ENCODE measurements at regions not wholly inside any gene's neighbourhood (a gene's known extent, or its start where the extent isn't known, plus 50 kb on each side); places are given as distances from the start of the nearest gene placed in this dataset.
A peak's percentile ranks its signal among the peaks of the same experiment; 100 is the strongest.

GRCh38 chrX:117743469-117744251, 372.9 kb downstream of the KLHL13 start:
- Histone ChIP-seq H3K4me2 (ENCODE audit: low read length) (no peak overlapping the region), H3K4me3 (ENCODE audit: insufficient read depth, low read depth, low read length) (no peak overlapping the region), H3K9me3 (ENCODE audit: insufficient read depth, low read depth, low read length) (no peaks in the 10 kb centered on the region), H3K9ac (ENCODE audit: low read length) (no peak overlapping the region), H3K36me3 (ENCODE audit: insufficient read depth, low read length) (no peaks in the 10 kb centered on the region), H3K79me2 (ENCODE audit: insufficient read depth, low read length) (no peaks in the 10 kb centered on the region), H3K4me1 (ENCODE audit: insufficient read depth, low read length) (no peaks in the 10 kb centered on the region), H3K27ac (ENCODE audit: low read depth, low read length) (no peak overlapping the region), H4K20me1 (ENCODE audit: insufficient read depth, low read length) (no peaks in the 10 kb centered on the region), H2AFZ (ENCODE audit: low read depth, low read length) (no peak overlapping the region), H3K27me3 (ENCODE audit: insufficient read depth, low read length) (no peaks in the 10 kb centered on the region)
- DNase-seq (ENCODE audit: low read depth) (no peak), FAIRE-seq (peak; percentile 55)
- Mint-ChIP-seq H3K36me3 (ENCODE audit: low read depth, unreplicated experiment) (no peaks in the 10 kb centered on the region), H3K27me3 (ENCODE audit: low read depth, unreplicated experiment) (no peaks in the 10 kb centered on the region), H3K4me1 (ENCODE audit: low read depth, unreplicated experiment) (no peaks in the 10 kb centered on the region), H3K27ac (ENCODE audit: unreplicated experiment) (no peak overlapping the region), H3K9me3 (ENCODE audit: unreplicated experiment) (no peaks in the 10 kb centered on the region), H3K4me3 (ENCODE audit: unreplicated experiment) (no peak overlapping the region)
- TF ChIP-seq, protein P1, sequence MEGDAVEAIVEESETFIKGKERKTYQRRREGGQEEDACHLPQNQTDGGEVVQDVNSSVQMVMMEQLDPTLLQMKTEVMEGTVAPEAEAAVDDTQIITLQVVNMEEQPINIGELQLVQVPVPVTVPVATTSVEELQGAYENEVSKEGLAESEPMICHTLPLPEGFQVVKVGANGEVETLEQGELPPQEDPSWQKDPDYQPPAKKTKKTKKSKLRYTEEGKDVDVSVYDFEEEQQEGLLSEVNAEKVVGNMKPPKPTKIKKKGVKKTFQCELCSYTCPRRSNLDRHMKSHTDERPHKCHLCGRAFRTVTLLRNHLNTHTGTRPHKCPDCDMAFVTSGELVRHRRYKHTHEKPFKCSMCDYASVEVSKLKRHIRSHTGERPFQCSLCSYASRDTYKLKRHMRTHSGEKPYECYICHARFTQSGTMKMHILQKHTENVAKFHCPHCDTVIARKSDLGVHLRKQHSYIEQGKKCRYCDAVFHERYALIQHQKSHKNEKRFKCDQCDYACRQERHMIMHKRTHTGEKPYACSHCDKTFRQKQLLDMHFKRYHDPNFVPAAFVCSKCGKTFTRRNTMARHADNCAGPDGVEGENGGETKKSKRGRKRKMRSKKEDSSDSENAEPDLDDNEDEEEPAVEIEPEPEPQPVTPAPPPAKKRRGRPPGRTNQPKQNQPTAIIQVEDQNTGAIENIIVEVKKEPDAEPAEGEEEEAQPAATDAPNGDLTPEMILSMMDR (IDR thresholded peaks at IDR 0.05; ENCODE audit: insufficient read depth, low read depth, low read length) = no peak
- no peak for TF ChIP-seq EZH2 (IDR thresholded peaks at IDR 0.05; ENCODE audit: insufficient read depth, low read length)

DNA sequence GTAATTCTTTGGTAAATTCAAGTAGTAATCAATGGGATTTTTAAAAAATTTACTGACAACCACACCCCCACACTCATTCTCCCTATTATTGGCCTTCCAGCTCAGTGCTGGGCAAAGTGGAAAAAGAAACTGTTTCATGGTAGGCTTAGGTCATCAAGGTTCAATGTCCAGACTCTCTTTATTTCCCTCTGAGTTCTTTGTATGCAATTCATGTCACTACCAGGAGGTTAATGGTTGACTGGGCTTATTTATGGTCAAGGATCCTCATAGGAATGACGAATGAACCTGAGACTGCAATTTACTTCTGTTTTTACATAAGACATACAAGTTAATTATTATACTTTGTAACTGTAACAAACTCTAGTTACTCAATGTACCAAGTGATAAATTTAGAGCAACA, 403.2 kb downstream of the KLHL13 start:
- Mint-ChIP-seq H3K4me1 (ENCODE audit: low read depth, unreplicated experiment) (peaks cover 3% of the 10 kb centered on the region), H3K27me3 (ENCODE audit: low read depth, unreplicated experiment) (no peaks in the 10 kb centered on the region), H3K9me3 (ENCODE audit: unreplicated experiment) (no peaks in the 10 kb centered on the region), H3K36me3 (ENCODE audit: low read depth, unreplicated experiment) (no peaks in the 10 kb centered on the region), H3K27ac (ENCODE audit: unreplicated experiment) (no peak overlapping the region), H3K4me3 (ENCODE audit: unreplicated experiment) (no peak overlapping the region)
- H3K27ac ChIP-seq (ENCODE audit: low read depth, low read length) = no peak overlapping the region
- H3K4me3 ChIP-seq (ENCODE audit: insufficient read depth, low read depth, low read length) = no peak overlapping the region
- no peaks in the 10 kb centered on the region for H3K9me3 ChIP-seq (ENCODE audit: insufficient read depth, low read depth, low read length)
- no peaks in the 10 kb centered on the region for H3K4me1 ChIP-seq (ENCODE audit: insufficient read depth, low read length)
- TF ChIP-seq, protein P1 (IDR thresholded peaks at IDR 0.05; ENCODE audit: insufficient read depth, low read depth, low read length) = no peak
- no peak for TF ChIP-seq EZH2 (IDR thresholded peaks at IDR 0.05; ENCODE audit: insufficient read depth, low read length)
- FAIRE-seq = peak; percentile 90
- no peak for DNase-seq (ENCODE audit: low read depth)
- no peak overlapping the region for H2AFZ ChIP-seq (ENCODE audit: low read depth, low read length)
- no peaks in the 10 kb centered on the region for H4K20me1 ChIP-seq (ENCODE audit: insufficient read depth, low read length)
- H3K79me2 ChIP-seq (ENCODE audit: insufficient read depth, low read length) = no peaks in the 10 kb centered on the region
- H3K4me2 ChIP-seq (ENCODE audit: low read length) = no peak overlapping the region
- no peak overlapping the region for H3K9ac ChIP-seq (ENCODE audit: low read length)
- H3K36me3 ChIP-seq (ENCODE audit: insufficient read depth, low read length) = no peaks in the 10 kb centered on the region
- no peaks in the 10 kb centered on the region for H3K27me3 ChIP-seq (ENCODE audit: insufficient read depth, low read length)

DNA sequence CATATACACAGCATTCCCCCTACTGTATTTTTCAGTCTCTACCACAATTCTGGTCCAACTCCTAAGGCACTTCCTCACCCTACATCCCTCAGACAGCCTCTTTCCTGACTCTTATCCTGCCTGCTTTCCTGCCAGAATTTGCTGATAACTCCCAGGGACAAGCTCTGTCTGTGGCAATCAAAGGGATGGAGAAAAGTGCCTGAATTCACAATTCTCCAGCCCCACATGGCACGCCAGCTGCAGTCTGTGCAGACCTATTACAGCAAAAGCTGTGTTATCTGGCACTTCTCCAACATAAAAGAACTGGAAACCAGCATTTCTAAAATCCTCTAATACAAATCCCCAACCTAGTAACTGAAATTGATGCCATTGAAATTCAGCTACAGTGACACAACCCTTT, 404.8 kb downstream of the KLHL13 start:
- Histone ChIP-seq H3K79me2 (ENCODE audit: insufficient read depth, low read length) (no peaks in the 10 kb centered on the region), H3K9me3 (ENCODE audit: insufficient read depth, low read depth, low read length) (no peaks in the 10 kb centered on the region), H3K9ac (ENCODE audit: low read length) (no peak overlapping the region), H3K4me2 (ENCODE audit: low read length) (no peak overlapping the region), H3K27me3 (ENCODE audit: insufficient read depth, low read length) (no peaks in the 10 kb centered on the region), H4K20me1 (ENCODE audit: insufficient read depth, low read length) (no peaks in the 10 kb centered on the region), H3K4me1 (ENCODE audit: insufficient read depth, low read length) (no peaks in the 10 kb centered on the region), H2AFZ (ENCODE audit: low read depth, low read length) (no peak overlapping the region), H3K27ac (ENCODE audit: low read depth, low read length) (no peak overlapping the region), H3K36me3 (ENCODE audit: insufficient read depth, low read length) (no peaks in the 10 kb centered on the region), H3K4me3 (ENCODE audit: insufficient read depth, low read depth, low read length) (no peak overlapping the region)
- peak; percentile 81 for FAIRE-seq
- H3K4me3 Mint-ChIP-seq (ENCODE audit: unreplicated experiment) = no peak overlapping the region
- no peaks in the 10 kb centered on the region for H3K27me3 Mint-ChIP-seq (ENCODE audit: low read depth, unreplicated experiment)
- no peak overlapping the region for H3K27ac Mint-ChIP-seq (ENCODE audit: unreplicated experiment)
- H3K4me1 Mint-ChIP-seq (ENCODE audit: low read depth, unreplicated experiment) = no peaks in the 10 kb centered on the region
- no peaks in the 10 kb centered on the region for H3K36me3 Mint-ChIP-seq (ENCODE audit: low read depth, unreplicated experiment)
- H3K9me3 Mint-ChIP-seq (ENCODE audit: unreplicated experiment) = no peaks in the 10 kb centered on the region
- no peak for DNase-seq (ENCODE audit: low read depth)
- TF ChIP-seq, protein P1 (IDR thresholded peaks at IDR 0.05; ENCODE audit: insufficient read depth, low read depth, low read length) = no peak
- TF ChIP-seq EZH2 (IDR thresholded peaks at IDR 0.05; ENCODE audit: insufficient read depth, low read length) = no peak
